ENCODE measurements at regions not wholly inside any gene's neighbourhood (a gene's known extent, or its start where the extent isn't known, plus 50 kb on each side); places are given as distances from the start of the nearest gene placed in this dataset.

DNA sequence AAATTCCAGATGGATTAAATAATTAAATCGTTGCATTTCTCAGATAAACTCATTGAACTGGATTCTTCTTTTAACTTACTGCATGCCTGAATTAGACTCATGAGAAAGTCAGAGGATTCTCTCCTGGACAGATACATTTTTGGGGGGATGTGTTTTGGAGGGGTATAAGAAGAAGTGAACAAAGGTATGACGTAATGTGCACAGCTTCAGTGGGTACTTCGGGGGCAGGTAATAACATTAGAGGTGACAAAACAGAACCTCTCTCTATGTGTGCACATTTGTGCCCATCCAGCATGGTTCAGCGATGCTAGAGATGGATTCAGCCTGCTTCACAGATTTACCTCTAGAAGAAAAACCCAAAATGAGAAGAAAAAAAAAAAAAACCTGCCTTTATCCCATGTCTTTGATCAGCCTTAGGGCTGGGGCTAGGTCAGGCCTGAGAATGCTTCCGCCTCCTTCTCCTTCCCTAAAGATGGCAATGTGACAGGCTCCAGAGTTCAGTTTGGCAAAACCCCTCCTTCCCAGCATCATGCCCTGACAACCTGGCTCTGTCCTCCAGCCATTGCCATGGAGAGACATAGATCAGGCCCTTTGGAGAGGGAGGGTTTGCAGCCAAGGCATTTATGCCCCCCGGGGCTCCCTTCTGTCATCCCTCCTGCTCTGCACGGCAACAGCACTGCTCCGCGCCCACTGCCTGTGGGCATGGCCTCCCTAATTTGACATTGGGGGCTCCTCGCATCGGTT is 166.7 kb downstream of the KCNA5 start:
- no peak for TF ChIP-seq HIC1 (tag by site-specific recombination; IDR thresholded peaks at IDR 0.05)
- TF ChIP-seq ZNF830 (tag by site-specific recombination; IDR thresholded peaks at IDR 0.05; ENCODE audit: low read depth) = no peak
- TF ChIP-seq, protein P1, sequence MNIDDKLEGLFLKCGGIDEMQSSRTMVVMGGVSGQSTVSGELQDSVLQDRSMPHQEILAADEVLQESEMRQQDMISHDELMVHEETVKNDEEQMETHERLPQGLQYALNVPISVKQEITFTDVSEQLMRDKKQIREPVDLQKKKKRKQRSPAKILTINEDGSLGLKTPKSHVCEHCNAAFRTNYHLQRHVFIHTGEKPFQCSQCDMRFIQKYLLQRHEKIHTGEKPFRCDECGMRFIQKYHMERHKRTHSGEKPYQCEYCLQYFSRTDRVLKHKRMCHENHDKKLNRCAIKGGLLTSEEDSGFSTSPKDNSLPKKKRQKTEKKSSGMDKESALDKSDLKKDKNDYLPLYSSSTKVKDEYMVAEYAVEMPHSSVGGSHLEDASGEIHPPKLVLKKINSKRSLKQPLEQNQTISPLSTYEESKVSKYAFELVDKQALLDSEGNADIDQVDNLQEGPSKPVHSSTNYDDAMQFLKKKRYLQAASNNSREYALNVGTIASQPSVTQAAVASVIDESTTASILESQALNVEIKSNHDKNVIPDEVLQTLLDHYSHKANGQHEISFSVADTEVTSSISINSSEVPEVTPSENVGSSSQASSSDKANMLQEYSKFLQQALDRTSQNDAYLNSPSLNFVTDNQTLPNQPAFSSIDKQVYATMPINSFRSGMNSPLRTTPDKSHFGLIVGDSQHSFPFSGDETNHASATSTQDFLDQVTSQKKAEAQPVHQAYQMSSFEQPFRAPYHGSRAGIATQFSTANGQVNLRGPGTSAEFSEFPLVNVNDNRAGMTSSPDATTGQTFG (tag by site-specific recombination; IDR thresholded peaks at IDR 0.05; ENCODE audit: borderline replicate concordance) = no peak
- TF ChIP-seq, protein P2, sequence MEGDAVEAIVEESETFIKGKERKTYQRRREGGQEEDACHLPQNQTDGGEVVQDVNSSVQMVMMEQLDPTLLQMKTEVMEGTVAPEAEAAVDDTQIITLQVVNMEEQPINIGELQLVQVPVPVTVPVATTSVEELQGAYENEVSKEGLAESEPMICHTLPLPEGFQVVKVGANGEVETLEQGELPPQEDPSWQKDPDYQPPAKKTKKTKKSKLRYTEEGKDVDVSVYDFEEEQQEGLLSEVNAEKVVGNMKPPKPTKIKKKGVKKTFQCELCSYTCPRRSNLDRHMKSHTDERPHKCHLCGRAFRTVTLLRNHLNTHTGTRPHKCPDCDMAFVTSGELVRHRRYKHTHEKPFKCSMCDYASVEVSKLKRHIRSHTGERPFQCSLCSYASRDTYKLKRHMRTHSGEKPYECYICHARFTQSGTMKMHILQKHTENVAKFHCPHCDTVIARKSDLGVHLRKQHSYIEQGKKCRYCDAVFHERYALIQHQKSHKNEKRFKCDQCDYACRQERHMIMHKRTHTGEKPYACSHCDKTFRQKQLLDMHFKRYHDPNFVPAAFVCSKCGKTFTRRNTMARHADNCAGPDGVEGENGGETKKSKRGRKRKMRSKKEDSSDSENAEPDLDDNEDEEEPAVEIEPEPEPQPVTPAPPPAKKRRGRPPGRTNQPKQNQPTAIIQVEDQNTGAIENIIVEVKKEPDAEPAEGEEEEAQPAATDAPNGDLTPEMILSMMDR (tag by site-specific recombination; IDR thresholded peaks at IDR 0.05) = no peak
